Occipital lobe (tissue), 1 donor: ENCODE measurements at regions not wholly inside any gene's neighbourhood (a gene's known extent, or its start where the extent isn't known, plus 50 kb on each side); places are given as distances from the start of the nearest gene placed in this dataset.

ENCODE experiments used
- DNase-seq: peaks from one replicate; lab custom pipeline; 2025; lab: John Stamatoyannopoulos, UW

GRCh38 chr9:81119591-81119990 is 569.8 kb downstream of the TLE1 start:
- DNase-seq: no peak

DNA sequence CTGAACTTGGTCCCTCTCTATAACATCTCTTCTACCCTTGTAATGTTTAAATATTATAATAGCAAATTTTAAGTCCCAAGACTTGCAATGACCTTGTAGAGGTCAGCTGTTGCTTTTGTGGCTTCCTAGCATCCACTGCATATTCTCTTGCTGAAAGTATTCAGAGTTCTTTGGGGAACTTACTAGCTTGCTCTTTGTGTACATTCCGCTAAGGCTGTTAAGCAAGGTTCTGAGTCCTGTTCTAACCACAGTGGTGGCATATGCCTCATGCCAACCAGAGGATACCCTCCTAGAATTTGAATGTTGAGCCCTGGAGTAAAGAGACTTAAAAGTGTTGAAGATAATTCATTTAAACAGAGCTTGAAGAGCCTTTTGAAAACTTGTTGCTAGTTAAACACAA is 570.9 kb downstream of the TLE1 start:
- DNase-seq: no peak

DNA sequence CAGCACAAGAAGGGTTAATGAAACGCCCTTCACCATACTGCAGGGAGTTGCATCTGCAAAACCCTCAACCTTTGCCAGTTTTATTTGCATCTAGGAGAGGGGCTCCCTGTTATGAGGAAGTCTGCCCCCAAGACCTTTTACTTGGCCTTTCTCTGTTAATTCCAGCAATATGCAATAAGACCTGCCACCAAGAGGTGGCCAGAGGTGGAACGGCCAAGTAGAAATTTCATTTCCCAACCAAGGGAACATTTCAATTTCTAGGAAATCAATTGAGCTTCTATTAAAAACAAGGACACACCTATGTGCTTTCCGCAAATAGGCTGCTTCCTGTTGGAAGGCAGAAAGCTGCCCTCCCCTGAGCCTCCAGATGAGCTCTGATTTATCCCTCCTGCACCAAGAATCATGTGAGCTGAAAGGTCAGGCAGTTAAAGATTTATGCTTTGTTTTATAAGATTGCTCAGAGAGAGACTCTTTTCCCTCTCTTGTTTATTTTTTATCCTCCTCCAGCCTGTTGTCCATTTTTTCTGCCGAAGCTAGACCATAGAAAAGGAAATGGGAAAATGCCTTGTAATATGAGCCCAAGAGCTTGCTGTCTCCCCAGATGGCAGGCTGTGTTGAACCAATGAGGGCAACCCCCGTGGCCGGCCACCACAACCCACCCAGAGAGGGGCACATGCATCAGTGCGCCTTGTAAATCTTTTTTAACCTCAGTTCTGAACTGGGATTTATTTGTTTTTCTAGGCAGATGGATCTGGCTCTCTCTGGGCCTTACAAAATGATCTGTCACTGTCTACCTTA is 572.8 kb downstream of the TLE1 start:
- DNase-seq: no peak

DNA sequence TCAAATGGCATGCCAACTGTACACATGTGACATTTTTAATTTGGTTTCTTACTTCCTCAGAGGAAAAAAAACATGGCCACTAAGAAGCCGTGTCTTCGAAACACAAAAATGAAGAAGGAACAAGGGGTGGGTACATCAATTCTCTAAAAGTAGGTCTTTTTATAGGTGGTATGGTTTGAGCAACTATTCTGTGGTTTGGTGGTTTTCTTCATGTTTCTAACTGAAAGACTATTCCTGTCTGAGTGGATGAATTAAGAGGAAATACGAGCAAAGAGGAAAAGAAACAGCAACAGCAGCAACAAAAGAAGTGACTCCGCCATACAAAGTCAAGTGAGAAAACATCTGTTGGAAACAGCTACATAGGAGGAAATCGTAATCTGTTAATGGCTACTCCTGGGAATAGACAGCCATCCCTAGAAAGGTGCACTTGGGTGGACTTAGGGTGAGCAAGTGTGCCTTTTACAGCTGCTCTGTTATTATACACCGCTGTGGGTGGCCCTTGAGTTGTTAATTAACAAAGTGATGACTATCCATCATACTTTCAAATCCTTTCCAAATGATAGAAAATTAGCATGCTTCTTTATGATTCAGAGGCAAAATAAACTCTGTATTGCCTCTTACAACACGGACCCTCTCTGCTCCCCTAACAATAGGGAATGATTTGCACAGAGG is 575.8 kb downstream of the TLE1 start:
- no peak for DNase-seq

- DNase-seq: no peak
Measured at GRCh38 chr9:81112627-81113452, 576.5 kb downstream of the TLE1 start.

DNA sequence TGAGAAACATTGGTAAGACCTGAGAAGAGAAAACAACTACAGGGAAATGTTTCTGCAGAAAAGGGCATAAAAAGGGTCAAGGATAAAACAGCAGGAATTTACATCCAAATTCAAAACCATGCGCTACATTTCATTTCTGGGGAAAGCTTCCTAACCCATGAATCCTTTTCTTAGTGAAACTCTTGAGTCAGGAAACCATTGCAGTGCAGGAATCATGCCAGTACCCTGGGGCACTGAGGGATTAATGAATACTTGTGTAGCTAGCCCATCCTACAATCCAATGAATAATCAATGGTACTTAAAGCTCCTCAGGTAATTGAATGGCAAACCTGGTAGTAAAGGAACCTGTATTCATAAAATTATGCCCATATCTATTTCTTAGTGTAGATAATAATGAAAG is 580.5 kb downstream of the TLE1 start:
- DNase-seq: no peak

DNA sequence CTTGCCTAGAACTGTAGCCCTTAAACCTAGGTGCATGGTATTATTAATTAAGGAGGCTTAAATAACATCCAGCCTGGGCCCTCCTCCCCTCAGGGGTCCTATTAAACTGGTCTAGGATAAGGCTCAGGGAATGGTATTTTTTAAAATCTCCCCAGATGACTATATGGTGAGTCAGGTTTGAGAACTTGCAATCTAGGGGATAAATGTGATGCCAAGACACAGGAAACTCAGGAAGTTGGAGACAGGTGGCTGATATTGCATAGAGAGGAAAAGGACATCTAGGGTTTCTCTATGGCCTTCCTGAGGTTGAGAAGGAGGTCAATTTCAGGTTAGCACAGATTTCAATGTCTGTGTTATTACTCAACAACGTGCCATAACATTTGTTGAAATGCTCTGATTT is 581.0 kb downstream of the TLE1 start:
- no peak for DNase-seq

DNA sequence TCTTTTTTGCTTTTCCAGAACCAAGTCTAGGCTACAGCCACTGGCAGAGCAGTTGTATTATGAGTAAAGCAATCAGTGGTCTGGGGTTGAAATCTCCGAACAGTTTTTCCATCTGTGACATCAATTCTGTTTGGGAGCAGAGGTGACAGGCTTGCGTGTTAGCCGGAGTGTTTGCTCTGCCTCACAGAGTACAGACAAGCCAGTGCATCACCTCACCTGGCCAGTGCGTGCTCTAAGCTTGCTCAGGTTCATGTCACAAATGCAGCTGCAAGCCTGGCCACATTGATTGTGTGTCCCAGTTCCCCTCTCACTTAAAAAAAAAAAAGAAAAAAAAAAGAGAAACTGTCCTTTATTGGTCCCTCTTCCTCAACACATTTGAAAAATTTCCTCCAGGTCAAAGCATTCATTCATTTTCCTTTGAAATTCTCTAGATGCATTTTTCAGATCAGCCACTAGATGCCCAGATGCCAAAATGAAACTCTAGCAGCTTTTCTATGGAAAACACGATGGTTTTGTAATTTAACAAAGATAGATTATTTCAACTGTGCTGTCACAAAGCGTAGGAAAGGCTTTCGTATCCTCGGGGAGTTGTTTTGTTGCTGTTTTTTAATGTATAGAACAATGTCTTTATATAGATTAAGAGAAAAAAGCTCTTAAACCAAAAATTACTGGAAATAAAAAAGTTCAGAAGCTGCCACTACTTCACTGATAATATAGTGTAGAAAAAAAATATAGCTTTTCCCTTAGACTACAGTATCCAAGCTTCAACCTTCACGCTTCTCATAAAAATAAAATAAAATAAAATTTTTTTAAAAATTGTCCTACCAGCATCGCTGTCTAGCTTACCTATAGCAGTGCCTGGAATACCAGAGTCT is 585.5 kb downstream of the TLE1 start:
- DNase-seq: no peak

- DNase-seq: no peak
Measured at GRCh38 chr9:81097131-81097847, 592.1 kb downstream of the TLE1 start.

GRCh38 chr9:81096625-81097024 is 592.7 kb downstream of the TLE1 start:
- DNase-seq: no peak

- DNase-seq: no peak
Measured at GRCh38 chr9:81092057-81092456, 597.3 kb downstream of the TLE1 start.

- no peak for DNase-seq
Measured at GRCh38 chr9:81088341-81088740, 601.0 kb downstream of the TLE1 start.

DNA sequence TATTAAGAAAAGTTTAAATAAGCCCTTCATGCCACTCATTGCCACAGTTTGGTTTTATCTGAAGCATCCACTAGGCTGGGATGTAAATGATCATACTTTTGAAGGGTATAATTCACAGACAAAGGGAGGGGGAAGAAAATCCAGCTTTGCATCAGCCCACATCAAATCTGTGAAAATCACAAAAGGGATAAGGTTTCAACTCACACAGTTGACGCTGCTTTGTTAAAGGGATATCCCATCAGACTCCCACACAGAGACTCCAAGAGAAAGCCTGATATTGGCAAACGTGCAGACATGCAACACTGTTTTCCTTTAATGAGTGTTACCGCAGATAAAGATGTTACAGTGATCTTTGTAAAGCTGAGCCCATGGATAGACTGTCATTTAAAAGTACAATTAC is 602.9 kb downstream of the TLE1 start:
- DNase-seq: no peak

GRCh38 chr9:81083854-81084512 is 605.4 kb downstream of the TLE1 start:
- DNase-seq: no peak

- DNase-seq: no peak
Measured at GRCh38 chr9:81083067-81083466, 606.3 kb downstream of the TLE1 start.

DNA sequence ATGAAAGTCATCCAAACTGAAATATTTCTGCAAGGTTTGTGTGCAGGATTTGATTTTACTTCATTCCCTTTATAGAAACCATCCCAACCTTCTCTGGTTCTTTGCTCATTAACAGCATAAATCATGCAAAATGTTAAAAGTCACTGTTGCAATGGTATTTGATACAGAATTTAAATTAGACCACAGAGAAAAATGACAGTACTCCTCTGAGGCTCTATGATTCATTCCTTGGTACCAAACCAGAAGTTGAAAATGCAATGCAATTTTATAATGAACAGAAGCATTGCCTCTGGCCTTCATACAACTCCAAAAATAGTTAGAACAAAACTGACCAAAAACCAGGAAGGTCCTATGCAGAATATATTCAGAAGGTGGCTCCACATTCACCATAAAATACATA is 607.1 kb downstream of the TLE1 start:
- no peak for DNase-seq

DNA sequence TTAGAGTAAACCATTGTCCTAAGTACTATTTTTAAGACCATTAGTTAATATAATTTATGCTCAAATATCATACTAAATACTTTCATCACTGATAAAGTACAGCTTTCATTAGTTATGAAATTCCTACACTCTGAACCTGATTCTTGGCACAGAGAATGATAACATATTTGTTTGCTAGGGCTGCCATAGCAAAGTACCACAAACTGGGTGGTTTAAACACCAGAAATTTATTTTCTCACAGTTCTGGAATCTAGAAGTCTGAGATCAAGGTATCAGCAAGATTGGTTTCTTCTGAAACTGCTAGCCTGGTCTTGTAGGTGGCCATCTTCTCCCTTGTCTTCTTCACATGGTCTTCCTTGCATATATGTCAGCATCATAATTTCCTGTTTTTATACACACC is 608.4 kb downstream of the TLE1 start:
- no peak for DNase-seq

GRCh38 chr9:81080185-81080584 is 609.2 kb downstream of the TLE1 start:
- DNase-seq: no peak

DNA sequence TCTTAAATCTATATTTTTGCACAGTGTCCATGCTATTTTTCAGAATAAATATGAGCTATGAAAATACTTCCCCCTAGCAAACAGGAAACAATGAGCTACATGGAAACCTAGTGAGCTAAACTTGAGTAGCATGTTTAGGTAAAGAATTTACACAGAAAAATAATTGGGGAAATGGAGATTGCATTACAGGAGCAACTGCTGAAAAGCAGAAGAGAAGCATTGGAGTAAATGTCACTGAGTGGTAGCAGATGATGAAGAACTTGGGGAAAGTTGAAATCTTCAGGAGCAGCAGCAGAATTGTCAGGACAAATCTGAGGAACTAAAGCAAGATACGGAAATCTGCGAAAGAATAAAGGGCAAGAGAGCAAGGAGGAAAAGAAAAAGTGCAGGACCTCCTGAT is 610.3 kb downstream of the TLE1 start:
- no peak for DNase-seq

GRCh38 chr9:81078555-81078954 is 610.8 kb downstream of the TLE1 start:
- no peak for DNase-seq
